HG03095 (cell line): ENCODE measurements at regions not wholly inside any gene's neighbourhood (a gene's known extent, or its start where the extent isn't known, plus 50 kb on each side); places are given as distances from the start of the nearest gene placed in this dataset.

Experiments
- ATAC-seq: cut with Tn5 transposase; IDR thresholded peaks from one replicate; pipeline ENCODE4 v1.9.1; 2021; ENCODE audit warnings: moderate library complexity; ENCODE audit not compliant: unreplicated experiment

- ATAC-seq, result no peak
Observed at GRCh38 chr2:78907089-78907488, 118.4 kb upstream of the REG3G start.

GRCh38 chr2:78908973-78909372, 116.5 kb upstream of the REG3G start:
- no peak for ATAC-seq

GRCh38 chr2:78910376-78910775, 115.1 kb upstream of the REG3G start:
- ATAC-seq, result no peak

- ATAC-seq, result no peak
Observed at GRCh38 chr2:78913257-78913656, 112.2 kb upstream of the REG3G start.

GRCh38 chr2:78925258-78925657, 100.2 kb upstream of the REG3G start:
- ATAC-seq, result no peak

- ATAC-seq, result no peak
Observed at GRCh38 chr2:78928502-78928901, 97.0 kb upstream of the REG3G start.

- ATAC-seq, result no peak
Observed at GRCh38 chr2:78940998-78941397, 84.5 kb upstream of the REG3G start.

- no peak for ATAC-seq
Observed at GRCh38 chr2:78941751-78942150, 83.8 kb upstream of the REG3G start.

- ATAC-seq, result no peak
Observed at GRCh38 chr2:78963881-78964280, 61.6 kb upstream of the REG3G start.

GRCh38 chr2:78967294-78967693, 58.2 kb upstream of the REG3G start:
- ATAC-seq, result no peak

- no peak for ATAC-seq
Observed at GRCh38 chr2:78973630-78974029, 51.9 kb upstream of the REG3G start.
